ENCODE measurements at regions not wholly inside any gene's neighbourhood (a gene's known extent, or its start where the extent isn't known, plus 50 kb on each side); places are given as distances from the start of the nearest gene placed in this dataset.

- no peak for TF ChIP-seq CTCF (IDR thresholded peaks at IDR 0.05; ENCODE audit: control extremely low read depth, extremely low read depth, low read depth, missing control alignments)
- ChIA-PET POLR2A (no interaction called here), CTCF (interaction anchor here (1.7 kb wide), 1 partner anchor 9 kb away, joined by 3 read pairs; no protein-coding TSS in a partner anchor)
- no peak for DNase-seq (ENCODE audit: extremely low spot score)
Observed at GRCh38 chr10:83167081-83167480, 972.2 kb upstream of the GHITM start.

- CTCF ChIA-PET = no interaction called here
- DNase-seq (ENCODE audit: extremely low spot score) = no peak
- POLR2A ChIA-PET = no interaction called here
- TF ChIP-seq CTCF (IDR thresholded peaks at IDR 0.05; ENCODE audit: control extremely low read depth, extremely low read depth, low read depth, missing control alignments) = no peak
Observed at GRCh38 chr10:83176901-83177300, 962.4 kb upstream of the GHITM start.

- ChIA-PET CTCF (no interaction called here), POLR2A (no interaction called here)
- TF ChIP-seq CTCF (IDR thresholded peaks at IDR 0.05; ENCODE audit: control extremely low read depth, extremely low read depth, low read depth, missing control alignments) = no peak
- no peak for DNase-seq (ENCODE audit: extremely low spot score)
Observed at GRCh38 chr10:83178526-83178925, 960.8 kb upstream of the GHITM start.

GRCh38 chr10:83179371-83179770 is 959.9 kb upstream of the GHITM start:
- ChIA-PET CTCF (no interaction called here), POLR2A (no interaction called here)
- DNase-seq (ENCODE audit: extremely low spot score) = no peak
- TF ChIP-seq CTCF (IDR thresholded peaks at IDR 0.05; ENCODE audit: control extremely low read depth, extremely low read depth, low read depth, missing control alignments) = no peak

- ChIA-PET CTCF (no interaction called here), POLR2A (no interaction called here)
- DNase-seq (ENCODE audit: extremely low spot score) = no peak
- no peak for TF ChIP-seq CTCF (IDR thresholded peaks at IDR 0.05; ENCODE audit: control extremely low read depth, extremely low read depth, low read depth, missing control alignments)
Observed at GRCh38 chr10:83182076-83182475, 957.2 kb upstream of the GHITM start.

GRCh38 chr10:83184641-83185040 is 954.7 kb upstream of the GHITM start:
- CTCF ChIA-PET = no interaction called here
- no peak for TF ChIP-seq CTCF (IDR thresholded peaks at IDR 0.05; ENCODE audit: control extremely low read depth, extremely low read depth, low read depth, missing control alignments)
- DNase-seq (ENCODE audit: extremely low spot score) = no peak
- POLR2A ChIA-PET = no interaction called here

GRCh38 chr10:83190614-83191013 is 948.7 kb upstream of the GHITM start:
- no peak for DNase-seq (ENCODE audit: extremely low spot score)
- ChIA-PET CTCF (no interaction called here), POLR2A (no interaction called here)
- TF ChIP-seq CTCF (IDR thresholded peaks at IDR 0.05; ENCODE audit: control extremely low read depth, extremely low read depth, low read depth, missing control alignments) = no peak

Data from GM10248 (cell line).